HG03045 (cell line): ENCODE measurements at regions not wholly inside any gene's neighbourhood (a gene's known extent, or its start where the extent isn't known, plus 50 kb on each side); places are given as distances from the start of the nearest gene placed in this dataset.

ENCODE experiments used
- ATAC-seq: cut with Tn5 transposase; IDR thresholded peaks from one replicate; pipeline ENCODE4 v1.9.1; 2021; ENCODE audit warnings: mild to moderate bottlenecking, moderate library complexity; ENCODE audit not compliant: unreplicated experiment

GRCh38 chr9:88233091-88233490, 94.8 kb upstream of the SPATA31C2 start:
- ATAC-seq: no peak

- no peak for ATAC-seq
Observed at GRCh38 chr9:88230612-88231011, 92.3 kb upstream of the SPATA31C2 start.

- ATAC-seq: no peak
Observed at GRCh38 chr9:88229434-88229833, 91.2 kb upstream of the SPATA31C2 start.

- ATAC-seq: no peak
Observed at GRCh38 chr9:88224938-88225337, 86.7 kb upstream of the SPATA31C2 start.

- ATAC-seq: no peak
Observed at GRCh38 chr9:88221105-88221504, 82.8 kb upstream of the SPATA31C2 start.

- ATAC-seq: no peak
Observed at GRCh38 chr9:88220652-88221051, 82.4 kb upstream of the SPATA31C2 start.

GRCh38 chr9:88219601-88220000, 81.3 kb upstream of the SPATA31C2 start:
- no peak for ATAC-seq

GRCh38 chr9:88218726-88219125, 80.5 kb upstream of the SPATA31C2 start:
- ATAC-seq: no peak

- ATAC-seq: no peak
Observed at GRCh38 chr9:88216126-88216995, 78.1 kb upstream of the SPATA31C2 start.

GRCh38 chr9:88215196-88216125, 77.2 kb upstream of the SPATA31C2 start:
- no peak for ATAC-seq

- no peak for ATAC-seq
Observed at GRCh38 chr9:88202321-88202720, 64.0 kb upstream of the SPATA31C2 start.

GRCh38 chr9:88198341-88198807, 60.1 kb upstream of the SPATA31C2 start:
- ATAC-seq: no peak

GRCh38 chr9:88197781-88198340, 59.6 kb upstream of the SPATA31C2 start:
- ATAC-seq: no peak

GRCh38 chr9:88197016-88197415, 58.7 kb upstream of the SPATA31C2 start:
- ATAC-seq: no peak

- ATAC-seq: no peak
Observed at GRCh38 chr9:88196142-88196790, 58.0 kb upstream of the SPATA31C2 start.

GRCh38 chr9:88193766-88194165, 55.5 kb upstream of the SPATA31C2 start:
- ATAC-seq: no peak

- ATAC-seq: no peak
Observed at GRCh38 chr9:88191456-88191855, 53.2 kb upstream of the SPATA31C2 start.

- ATAC-seq: no peak
Observed at GRCh38 chr9:88189371-88189770, 51.1 kb upstream of the SPATA31C2 start.
